ENCODE measurements at regions not wholly inside any gene's neighbourhood (a gene's known extent, or its start where the extent isn't known, plus 50 kb on each side); places are given as distances from the start of the nearest gene placed in this dataset.

DNA sequence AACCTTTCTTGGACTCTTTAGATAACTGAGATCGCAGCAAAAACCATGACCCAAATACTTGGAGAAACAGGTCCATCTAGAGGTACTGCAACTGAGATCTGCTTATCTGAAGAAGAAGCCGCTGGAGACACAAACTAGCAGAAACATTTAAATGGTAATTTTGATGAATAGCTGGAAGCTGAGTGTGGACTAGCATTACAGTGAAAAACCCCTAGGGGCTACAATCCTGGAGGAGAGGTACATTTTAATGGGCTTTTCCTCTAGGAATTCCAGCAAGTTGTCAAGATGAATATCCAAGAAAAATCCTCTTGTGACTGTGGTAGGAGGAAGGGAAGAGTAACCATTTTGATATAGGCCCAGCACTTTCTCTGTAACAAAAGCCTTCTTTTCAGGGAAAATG is 592.5 kb upstream of the GRIA3 start:
- WGBS, 2 donors: 57 to 77% methylated on average over 2 of the region's 2 CpGs
- ATAC-seq (ENCODE audit: low FRiP score in 2 of 2) (no peak), DNase-seq (no peak)
- no peak overlapping the region for H3K4me3 ChIP-seq
- TF ChIP-seq, protein P1, sequence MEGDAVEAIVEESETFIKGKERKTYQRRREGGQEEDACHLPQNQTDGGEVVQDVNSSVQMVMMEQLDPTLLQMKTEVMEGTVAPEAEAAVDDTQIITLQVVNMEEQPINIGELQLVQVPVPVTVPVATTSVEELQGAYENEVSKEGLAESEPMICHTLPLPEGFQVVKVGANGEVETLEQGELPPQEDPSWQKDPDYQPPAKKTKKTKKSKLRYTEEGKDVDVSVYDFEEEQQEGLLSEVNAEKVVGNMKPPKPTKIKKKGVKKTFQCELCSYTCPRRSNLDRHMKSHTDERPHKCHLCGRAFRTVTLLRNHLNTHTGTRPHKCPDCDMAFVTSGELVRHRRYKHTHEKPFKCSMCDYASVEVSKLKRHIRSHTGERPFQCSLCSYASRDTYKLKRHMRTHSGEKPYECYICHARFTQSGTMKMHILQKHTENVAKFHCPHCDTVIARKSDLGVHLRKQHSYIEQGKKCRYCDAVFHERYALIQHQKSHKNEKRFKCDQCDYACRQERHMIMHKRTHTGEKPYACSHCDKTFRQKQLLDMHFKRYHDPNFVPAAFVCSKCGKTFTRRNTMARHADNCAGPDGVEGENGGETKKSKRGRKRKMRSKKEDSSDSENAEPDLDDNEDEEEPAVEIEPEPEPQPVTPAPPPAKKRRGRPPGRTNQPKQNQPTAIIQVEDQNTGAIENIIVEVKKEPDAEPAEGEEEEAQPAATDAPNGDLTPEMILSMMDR (IDR thresholded peaks at IDR 0.05): no peak
- no peaks in the 10 kb centered on the region for H3K36me3 ChIP-seq
- no peaks in the 10 kb centered on the region for H3K9me3 ChIP-seq
- H3K27me3 ChIP-seq: no peaks in the 10 kb centered on the region
- H3K27ac ChIP-seq: no peak overlapping the region
- H3K4me1 ChIP-seq: no peaks in the 10 kb centered on the region

DNA sequence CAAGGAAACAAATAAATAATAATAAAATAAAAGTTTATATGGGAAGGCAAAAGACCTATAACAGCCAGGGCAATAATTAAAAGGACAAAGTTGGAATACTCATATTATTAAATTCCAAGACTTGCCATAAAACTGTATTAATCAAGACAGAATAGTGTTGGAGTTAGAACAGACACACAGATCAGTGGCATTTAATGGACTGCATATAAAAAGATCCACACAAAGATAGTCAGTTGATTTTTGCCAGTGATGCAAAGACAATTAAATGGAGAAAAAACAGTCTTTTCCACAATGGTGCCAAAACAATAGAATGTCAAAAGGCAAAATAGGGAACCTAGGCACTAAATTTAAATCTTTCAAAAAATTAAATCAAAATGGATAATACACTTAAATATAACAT is 587.1 kb upstream of the GRIA3 start:
- Histone ChIP-seq H3K4me3 (no peak overlapping the region), H3K9me3 (no peaks in the 10 kb centered on the region), H3K36me3 (no peaks in the 10 kb centered on the region), H3K27me3 (no peaks in the 10 kb centered on the region), H3K4me1 (no peaks in the 10 kb centered on the region), H3K27ac (no peak overlapping the region)
- no peak for DNase-seq
- ATAC-seq (ENCODE audit: low FRiP score in 2 of 2): no peak
- TF ChIP-seq EP300 (IDR thresholded peaks at IDR 0.05) (no peak), POLR2A (IDR thresholded peaks at IDR 0.05) (no peak), POLR2AphosphoS5 (IDR thresholded peaks at IDR 0.05) (no peak)
- TF ChIP-seq, protein P1 (IDR thresholded peaks at IDR 0.05): no peak

DNA sequence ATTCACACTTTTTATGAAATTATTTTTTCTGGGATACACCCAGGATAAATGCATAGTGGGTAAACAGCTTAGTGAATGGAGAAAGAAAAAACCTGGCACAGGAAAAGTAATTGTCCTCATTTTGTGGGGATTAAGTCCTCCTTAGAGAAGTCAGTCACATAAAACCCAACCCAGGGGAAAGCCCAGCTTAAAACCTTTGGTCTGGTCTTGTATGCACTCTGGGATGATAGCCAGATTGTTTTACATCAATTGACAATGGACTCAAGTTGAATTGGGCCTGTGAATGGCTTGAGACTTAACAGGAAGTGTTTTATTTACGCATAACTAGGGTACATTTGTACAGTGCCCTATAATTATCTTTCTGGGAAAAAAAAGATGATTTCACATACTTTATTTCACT is 561.3 kb upstream of the GRIA3 start:
- 58 to 68% methylated on average over 1 of the region's 1 CpG for WGBS, 2 donors

DNA sequence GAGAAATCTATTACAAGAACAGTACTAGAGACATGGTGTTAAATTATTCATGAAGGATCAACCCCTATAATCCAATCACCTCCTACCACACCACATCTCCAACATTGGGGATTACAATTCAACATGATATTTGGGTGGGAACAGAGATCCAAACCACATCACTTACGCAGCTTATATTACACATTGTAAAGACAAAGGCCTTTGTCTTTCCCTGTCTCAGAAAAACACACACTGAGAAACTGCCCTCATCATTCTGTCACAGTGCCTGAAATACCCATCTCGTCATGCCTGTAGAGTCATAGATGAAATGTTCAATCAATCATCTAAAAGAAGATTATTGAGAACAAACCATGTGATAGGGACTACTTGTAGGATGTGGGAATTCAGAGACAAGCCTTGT is 558.8 kb upstream of the GRIA3 start:
- no peak overlapping the region for H3K4me3 ChIP-seq
- ATAC-seq (ENCODE audit: low FRiP score in 2 of 2) (no peak), DNase-seq (no peak)
- H3K4me1 ChIP-seq: no peaks in the 10 kb centered on the region
- WGBS, 2 donors: 57 to 75% methylated on average over 2 of the region's 2 CpGs
- TF ChIP-seq POLR2A (IDR thresholded peaks at IDR 0.05) (no peak), POLR2AphosphoS5 (IDR thresholded peaks at IDR 0.05) (no peak), EP300 (IDR thresholded peaks at IDR 0.05) (no peak)
- TF ChIP-seq, protein P1 (IDR thresholded peaks at IDR 0.05): no peak
- H3K27me3 ChIP-seq: no peaks in the 10 kb centered on the region
- H3K36me3 ChIP-seq: no peaks in the 10 kb centered on the region
- no peak overlapping the region for H3K27ac ChIP-seq
- H3K9me3 ChIP-seq: no peaks in the 10 kb centered on the region

More for the DNA sequence above, 561.3 kb upstream of the GRIA3 start:
- Histone ChIP-seq H3K27me3 (no peaks in the 10 kb centered on the region), H3K36me3 (no peaks in the 10 kb centered on the region), H3K4me1 (no peaks in the 10 kb centered on the region), H3K9me3 (no peaks in the 10 kb centered on the region), H3K27ac (no peak overlapping the region), H3K4me3 (no peak overlapping the region)
- no peak for DNase-seq
- no peak for TF ChIP-seq EP300 (IDR thresholded peaks at IDR 0.05)
- TF ChIP-seq, protein P1 (IDR thresholded peaks at IDR 0.05): no peak
- no peak for TF ChIP-seq POLR2AphosphoS5 (IDR thresholded peaks at IDR 0.05)
- TF ChIP-seq POLR2A (IDR thresholded peaks at IDR 0.05): no peak
- ATAC-seq (ENCODE audit: low FRiP score in 2 of 2): no peak

DNA sequence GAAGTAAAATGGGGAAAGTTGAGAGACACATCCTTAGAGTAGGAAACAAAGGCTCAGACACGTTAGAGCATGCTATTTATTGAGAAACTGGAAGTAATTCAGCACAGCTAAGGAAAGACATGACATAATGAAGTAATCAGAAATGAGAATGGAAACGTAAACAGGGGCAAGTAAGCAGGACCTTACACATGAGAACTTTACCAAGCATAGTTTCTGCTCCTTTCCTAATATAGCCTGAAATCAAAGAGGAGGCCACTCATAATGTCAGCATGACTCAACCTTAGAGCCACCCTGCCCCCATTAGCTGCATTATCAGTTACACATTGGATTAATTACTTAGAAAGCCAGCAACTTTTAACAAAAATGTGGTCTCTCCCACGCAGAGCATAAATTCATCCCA is 558.3 kb upstream of the GRIA3 start:
- Histone ChIP-seq H3K36me3 (no peaks in the 10 kb centered on the region), H3K4me3 (no peak overlapping the region), H3K9me3 (no peaks in the 10 kb centered on the region), H3K27ac (no peak overlapping the region), H3K27me3 (no peaks in the 10 kb centered on the region), H3K4me1 (no peaks in the 10 kb centered on the region)
- DNase-seq (no peak), ATAC-seq (ENCODE audit: low FRiP score in 2 of 2) (no peak)
- TF ChIP-seq POLR2A (IDR thresholded peaks at IDR 0.05): no peak
- no peak for TF ChIP-seq POLR2AphosphoS5 (IDR thresholded peaks at IDR 0.05)
- WGBS, 2 donors: 40 to 61% methylated on average over 3 of the region's 3 CpGs
